ENCODE measurements at regions not wholly inside any gene's neighbourhood (a gene's known extent, or its start where the extent isn't known, plus 50 kb on each side); places are given as distances from the start of the nearest gene placed in this dataset.

- H3K9me3 Mint-ChIP-seq (ENCODE audit: unreplicated experiment): no peaks in the 10 kb centered on the region
- BruUV-seq (replicated peaks): no TSS peak
- no peaks in the 10 kb centered on the region for H3K27me3 ChIP-seq (replicated peaks; ENCODE audit: control insufficient read depth, insufficient read depth, low read length)
- H3K4me3 ChIP-seq (ENCODE audit: low read depth, low read length): no peak overlapping the region
- no peak overlapping the region for H3K27ac Mint-ChIP-seq (ENCODE audit: unreplicated experiment)
- H3K36me3 Mint-ChIP-seq (ENCODE audit: insufficient read depth, unreplicated experiment): no peaks in the 10 kb centered on the region
- intact Hi-C loops (cut with micrococcal nuclease; ENCODE audit: unreplicated experiment): no loop called here
- H3K9me3 ChIP-seq: no peaks in the 10 kb centered on the region
- H3K4me1 ChIP-seq: no peaks in the 10 kb centered on the region
- H3K4me1 Mint-ChIP-seq (ENCODE audit: low read depth, unreplicated experiment): no peaks in the 10 kb centered on the region
- H3K27me3 Mint-ChIP-seq (ENCODE audit: insufficient read depth, unreplicated experiment): peaks cover 4% of the 10 kb centered on the region
- ChIA-PET POLR2A (no interaction called here), CTCF (no interaction called here)
- H3K36me3 ChIP-seq (ENCODE audit: control insufficient read depth, insufficient read depth, low read length): no peaks in the 10 kb centered on the region
- H3K4me3 Mint-ChIP-seq (ENCODE audit: unreplicated experiment): no peak overlapping the region
- DNase-seq: no peak
- no peak for TF ChIP-seq CTCF (IDR thresholded peaks at IDR 0.05; ENCODE audit: insufficient read depth in 1 of 2, low read depth in 1 of 2, low read length in 1 of 2, severe bottlenecking in 1 of 2, unreplicated experiment in 1 of 2)
Observed at GRCh38 chr4:104879367-104879766, 267.3 kb upstream of the TET2 start.

DNA sequence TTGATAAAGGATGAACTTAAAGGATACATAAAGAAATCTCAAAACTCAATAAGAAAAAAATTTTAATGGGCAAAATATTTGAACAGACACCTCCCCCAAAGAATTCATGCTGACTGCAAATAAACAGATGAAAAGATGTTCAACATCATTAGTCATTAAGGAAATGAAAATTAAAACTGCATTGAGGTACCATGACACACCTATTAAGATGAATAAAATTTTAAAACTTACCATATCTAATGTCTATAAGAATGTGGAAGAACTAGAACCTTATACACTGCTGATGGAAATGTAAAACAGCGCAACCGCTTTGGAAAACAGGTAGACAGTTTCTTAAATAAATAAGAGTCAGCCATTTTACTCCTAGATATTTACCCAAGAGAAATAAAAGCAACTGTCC is 266.8 kb upstream of the TET2 start:
- Histone ChIP-seq H3K36me3 (ENCODE audit: control insufficient read depth, insufficient read depth, low read length) (no peaks in the 10 kb centered on the region), H3K9me3 (no peaks in the 10 kb centered on the region), H3K4me3 (ENCODE audit: low read depth, low read length) (no peak overlapping the region), H3K4me1 (no peaks in the 10 kb centered on the region), H3K27me3 (replicated peaks; ENCODE audit: control insufficient read depth, insufficient read depth, low read length) (no peaks in the 10 kb centered on the region)
- Mint-ChIP-seq H3K4me1 (ENCODE audit: low read depth, unreplicated experiment) (no peaks in the 10 kb centered on the region), H3K27me3 (ENCODE audit: insufficient read depth, unreplicated experiment) (peaks cover 9% of the 10 kb centered on the region), H3K36me3 (ENCODE audit: insufficient read depth, unreplicated experiment) (no peaks in the 10 kb centered on the region), H3K27ac (ENCODE audit: unreplicated experiment) (no peak overlapping the region), H3K9me3 (ENCODE audit: unreplicated experiment) (no peaks in the 10 kb centered on the region), H3K4me3 (ENCODE audit: unreplicated experiment) (no peak overlapping the region)
- no peak for DNase-seq
- no peak for TF ChIP-seq CTCF (IDR thresholded peaks at IDR 0.05; ENCODE audit: insufficient read depth in 1 of 2, low read depth in 1 of 2, low read length in 1 of 2, severe bottlenecking in 1 of 2, unreplicated experiment in 1 of 2)
- CTCF ChIA-PET: no interaction called here
- no TSS peak for BruUV-seq (replicated peaks)
- intact Hi-C loops (cut with micrococcal nuclease; ENCODE audit: unreplicated experiment): no loop called here
- POLR2A ChIA-PET: no interaction called here

GRCh38 chr4:104881136-104881886 is 265.4 kb upstream of the TET2 start:
- Mint-ChIP-seq H3K9me3 (ENCODE audit: unreplicated experiment) (no peaks in the 10 kb centered on the region), H3K4me1 (ENCODE audit: low read depth, unreplicated experiment) (no peaks in the 10 kb centered on the region), H3K4me3 (ENCODE audit: unreplicated experiment) (no peak overlapping the region), H3K36me3 (ENCODE audit: insufficient read depth, unreplicated experiment) (no peaks in the 10 kb centered on the region), H3K27me3 (ENCODE audit: insufficient read depth, unreplicated experiment) (peaks cover 10% of the 10 kb centered on the region), H3K27ac (ENCODE audit: unreplicated experiment) (no peak overlapping the region)
- no peaks in the 10 kb centered on the region for H3K36me3 ChIP-seq (ENCODE audit: control insufficient read depth, insufficient read depth, low read length)
- no peak overlapping the region for H3K4me3 ChIP-seq (ENCODE audit: low read depth, low read length)
- no peak for TF ChIP-seq CTCF (IDR thresholded peaks at IDR 0.05; ENCODE audit: insufficient read depth in 1 of 2, low read depth in 1 of 2, low read length in 1 of 2, severe bottlenecking in 1 of 2, unreplicated experiment in 1 of 2)
- DNase-seq: no peak
- H3K9me3 ChIP-seq: no peaks in the 10 kb centered on the region
- no TSS peak for BruUV-seq (replicated peaks)
- CTCF ChIA-PET: no interaction called here
- no peaks in the 10 kb centered on the region for H3K27me3 ChIP-seq (replicated peaks; ENCODE audit: control insufficient read depth, insufficient read depth, low read length)
- POLR2A ChIA-PET: no interaction called here
- H3K4me1 ChIP-seq: no peaks in the 10 kb centered on the region
- intact Hi-C loops (cut with micrococcal nuclease; ENCODE audit: unreplicated experiment): no loop called here

Measured in Caco-2 (cell line).